H1 (cell line): ENCODE measurements at regions not wholly inside any gene's neighbourhood (a gene's known extent, or its start where the extent isn't known, plus 50 kb on each side); places are given as distances from the start of the nearest gene placed in this dataset.

Experiments
- ATF3 ChIP-seq: IDR thresholded peaks from 2 replicates; pipeline ENCODE4 v1.6.1; 2011; ENCODE audit warnings: low read depth, mild to moderate bottlenecking, low read length; ENCODE audit not compliant: insufficient read depth
- BRCA1 ChIP-seq: IDR thresholded peaks from 2 replicates; pipeline ENCODE4 v1.6.1; 2012; ENCODE audit warnings: low read depth, low read length, improper control_type of control experiment
- CEBPB ChIP-seq: IDR thresholded peaks from 2 replicates; pipeline ENCODE4 v1.6.1; 2012; ENCODE audit warnings: low read depth, low read length
- CTCF ChIP-seq, 3 experiments: IDR thresholded peaks; 1 replicate in 2 of 3; 2 replicates in 1 of 3; pipeline versions ENCODE4 v1.5.1 to v1.6.1; 2011; ENCODE audit warnings: low read length in 3 of 3, mild to moderate bottlenecking in 3 of 3, inconsistent platforms in 2 of 3, low read depth in 1 of 3, moderate library complexity in 1 of 3; ENCODE audit not compliant: insufficient read depth in 1 of 3; ENCODE audit errors: control extremely low read depth in 1 of 3
- TEAD4 ChIP-seq: IDR thresholded peaks from 2 replicates; pipeline ENCODE4 v1.6.1; 2012; ENCODE audit warnings: low read depth, low read length, inconsistent platforms, mixed read lengths

DNA sequence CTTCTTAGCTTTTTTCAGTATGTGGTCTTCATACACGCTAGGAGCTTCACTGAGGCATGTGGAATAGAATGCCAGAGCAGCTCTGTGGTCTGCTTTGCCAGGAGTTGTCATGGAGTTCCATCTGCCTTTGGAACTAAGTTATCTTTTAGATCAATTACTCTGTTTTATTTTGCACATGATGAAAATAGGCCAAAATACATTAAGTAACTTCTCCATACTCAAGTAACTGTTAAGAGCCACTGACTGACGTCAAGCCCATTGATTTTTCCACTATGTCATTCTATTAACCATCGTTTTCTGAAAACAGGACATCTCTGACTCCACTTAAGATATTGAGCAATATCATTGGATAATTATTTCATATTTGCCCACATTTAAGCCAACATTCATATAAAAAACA lies 415.1 kb upstream of the MAD2L1 start:
- TF ChIP-seq CEBPB (no peak), TEAD4 (no peak), CTCF (IDR thresholded peaks at IDR 0.05; ENCODE audit: control extremely low read depth in 1 of 3, insufficient read depth in 1 of 3, low read depth in 1 of 3, low read length in 3 of 3) (no peak), ATF3 (no peak), BRCA1 (no peak)
